ENCODE measurements at regions not wholly inside any gene's neighbourhood (a gene's known extent, or its start where the extent isn't known, plus 50 kb on each side); places are given as distances from the start of the nearest gene placed in this dataset.
"Not testable (repeated sequence)": the region's sequence is repeated elsewhere in the genome, so short reads cannot be mapped to it uniquely, and the experiment has no call there.

GRCh38 chr13:110980921-110981320 lies 66.1 kb upstream of the ANKRD10 start:
- no peaks in the 10 kb centered on the region for H3K36me3 ChIP-seq
- H3K4me1 ChIP-seq = no peaks in the 10 kb centered on the region
- no peak for DNase-seq
- TF ChIP-seq, protein P1, sequence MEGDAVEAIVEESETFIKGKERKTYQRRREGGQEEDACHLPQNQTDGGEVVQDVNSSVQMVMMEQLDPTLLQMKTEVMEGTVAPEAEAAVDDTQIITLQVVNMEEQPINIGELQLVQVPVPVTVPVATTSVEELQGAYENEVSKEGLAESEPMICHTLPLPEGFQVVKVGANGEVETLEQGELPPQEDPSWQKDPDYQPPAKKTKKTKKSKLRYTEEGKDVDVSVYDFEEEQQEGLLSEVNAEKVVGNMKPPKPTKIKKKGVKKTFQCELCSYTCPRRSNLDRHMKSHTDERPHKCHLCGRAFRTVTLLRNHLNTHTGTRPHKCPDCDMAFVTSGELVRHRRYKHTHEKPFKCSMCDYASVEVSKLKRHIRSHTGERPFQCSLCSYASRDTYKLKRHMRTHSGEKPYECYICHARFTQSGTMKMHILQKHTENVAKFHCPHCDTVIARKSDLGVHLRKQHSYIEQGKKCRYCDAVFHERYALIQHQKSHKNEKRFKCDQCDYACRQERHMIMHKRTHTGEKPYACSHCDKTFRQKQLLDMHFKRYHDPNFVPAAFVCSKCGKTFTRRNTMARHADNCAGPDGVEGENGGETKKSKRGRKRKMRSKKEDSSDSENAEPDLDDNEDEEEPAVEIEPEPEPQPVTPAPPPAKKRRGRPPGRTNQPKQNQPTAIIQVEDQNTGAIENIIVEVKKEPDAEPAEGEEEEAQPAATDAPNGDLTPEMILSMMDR (IDR thresholded peaks at IDR 0.05) = no peak
- TF ChIP-seq EP300 (IDR thresholded peaks at IDR 0.05) (no peak), POLR2AphosphoS5 (IDR thresholded peaks at IDR 0.05) (no peak), POLR2A (IDR thresholded peaks at IDR 0.05) (no peak)
- H3K4me3 ChIP-seq = no peak overlapping the region
- intact Hi-C loops (cut with DNase I) = no loop called here
- no peaks in the 10 kb centered on the region for H3K9me3 ChIP-seq
- no peaks in the 10 kb centered on the region for H3K27me3 ChIP-seq
- WGBS, 2 donors = 68 to 81% methylated on average over 3 of the region's 3 CpGs
- no peak overlapping the region for H3K27ac ChIP-seq

DNA sequence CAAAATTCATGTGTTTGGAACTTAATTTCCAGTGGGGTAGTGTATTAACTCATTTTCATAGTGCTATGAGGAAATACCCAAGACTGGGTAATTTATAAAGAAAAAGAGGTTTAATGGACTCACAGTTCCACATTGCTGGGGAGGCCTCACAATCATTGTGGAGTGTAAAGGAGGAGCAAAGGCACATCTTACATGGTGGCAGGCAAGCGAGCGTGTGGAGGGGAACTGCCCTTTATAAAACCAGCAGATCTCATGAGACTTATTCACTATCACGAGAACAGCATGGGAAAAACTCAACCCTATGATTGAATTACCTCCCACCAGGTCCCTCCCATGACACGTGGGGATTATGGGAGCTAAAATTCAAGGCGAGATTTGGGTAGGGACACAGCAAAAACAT lies 64.3 kb upstream of the ANKRD10 start:
- H3K4me3 ChIP-seq; H3K27ac ChIP-seq; DNase-seq; H3K36me3 ChIP-seq; H3K9me3 ChIP-seq; intact Hi-C loops (cut with DNase I); H3K27me3 ChIP-seq; H3K4me1 ChIP-seq: not testable (repeated sequence)
- 84 to 92% methylated on average over 5 of the region's 5 CpGs for WGBS, 2 donors

GRCh38 chr13:110978390-110978789 lies 63.5 kb upstream of the ANKRD10 start:
- no peak for TF ChIP-seq EP300 (IDR thresholded peaks at IDR 0.05)
- no peaks in the 10 kb centered on the region for H3K4me1 ChIP-seq
- intact Hi-C loops (cut with DNase I) = no loop called here
- H3K9me3 ChIP-seq = no peaks in the 10 kb centered on the region
- no peak overlapping the region for H3K27ac ChIP-seq
- no peak overlapping the region for H3K4me3 ChIP-seq
- no peaks in the 10 kb centered on the region for H3K27me3 ChIP-seq
- H3K36me3 ChIP-seq = no peaks in the 10 kb centered on the region
- no peak for DNase-seq

DNA sequence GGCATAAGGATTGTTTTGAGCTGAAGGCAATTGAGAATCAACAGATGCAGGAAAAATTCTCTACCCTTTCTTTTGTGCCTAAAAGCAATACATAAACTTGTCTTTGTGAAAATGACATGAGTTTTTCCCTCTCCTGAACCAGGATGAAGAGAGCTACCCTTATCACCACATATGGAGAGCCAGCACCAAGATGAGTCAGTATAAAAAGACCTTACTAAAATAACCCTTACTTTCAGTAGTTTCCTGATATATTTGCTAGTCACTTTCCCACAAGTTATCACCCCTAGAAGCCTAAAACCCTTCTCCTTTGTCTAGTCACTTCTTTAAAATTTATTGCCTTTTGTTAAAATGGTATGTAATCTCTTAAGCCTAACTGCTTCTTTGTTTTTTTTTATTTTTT lies 61.9 kb upstream of the ANKRD10 start:
- Histone ChIP-seq H3K27ac (no peak overlapping the region), H3K9me3 (no peaks in the 10 kb centered on the region), H3K4me1 (no peaks in the 10 kb centered on the region), H3K4me3 (no peak overlapping the region), H3K27me3 (no peaks in the 10 kb centered on the region), H3K36me3 (no peaks in the 10 kb centered on the region)
- no peak for DNase-seq
- intact Hi-C loops (cut with DNase I) = no loop called here
- no peak for TF ChIP-seq POLR2AphosphoS5 (IDR thresholded peaks at IDR 0.05)
- TF ChIP-seq, protein P1 (IDR thresholded peaks at IDR 0.05) = no peak

GRCh38 chr13:110973007-110973700 lies 58.3 kb upstream of the ANKRD10 start:
- Histone ChIP-seq H3K4me3 (no peak overlapping the region), H3K9me3 (no peaks in the 10 kb centered on the region), H3K27ac (no peak overlapping the region), H3K4me1 (no peaks in the 10 kb centered on the region), H3K27me3 (no peaks in the 10 kb centered on the region), H3K36me3 (no peaks in the 10 kb centered on the region)
- 71 to 74% methylated on average over 1 of the region's 1 CpG for WGBS, 2 donors
- no peak for DNase-seq
- intact Hi-C loops (cut with DNase I) = no loop called here
- no peak for TF ChIP-seq POLR2AphosphoS5 (IDR thresholded peaks at IDR 0.05)
- no peak for TF ChIP-seq EP300 (IDR thresholded peaks at IDR 0.05)
- TF ChIP-seq, protein P1 (IDR thresholded peaks at IDR 0.05) = no peak
- no peak for TF ChIP-seq POLR2A (IDR thresholded peaks at IDR 0.05)

DNA sequence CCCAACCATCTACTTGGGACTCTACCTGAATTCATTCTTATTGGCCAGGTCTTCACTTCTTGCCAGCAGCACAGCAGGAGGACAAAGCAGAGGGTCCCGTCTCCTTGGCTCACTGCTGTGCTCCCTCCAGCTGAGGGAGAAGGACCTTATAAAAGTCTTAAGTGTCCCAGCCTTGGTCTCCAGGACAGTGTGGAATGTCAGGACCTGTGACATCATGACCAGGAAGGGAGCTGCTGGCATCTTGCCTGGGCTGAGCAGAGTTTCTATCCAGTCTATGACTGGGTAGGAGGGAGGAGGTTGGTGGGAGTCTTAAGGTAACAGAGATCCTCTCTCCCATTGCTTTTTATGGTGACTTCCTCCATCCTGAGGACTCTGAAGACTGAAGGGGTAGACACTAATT lies 56.6 kb upstream of the ANKRD10 start:
- H3K4me3 ChIP-seq = no peak overlapping the region
- H3K9me3 ChIP-seq = peaks cover 0 to 4% (median 0%) of the 10 kb centered on the region in 4 donors
- DNase-seq = no peak
- TF ChIP-seq POLR2AphosphoS5 (IDR thresholded peaks at IDR 0.05) (no peak), POLR2A (IDR thresholded peaks at IDR 0.05) (no peak), EP300 (IDR thresholded peaks at IDR 0.05) (no peak)
- TF ChIP-seq, protein P1 (IDR thresholded peaks at IDR 0.05) = no peak
- H3K4me1 ChIP-seq = no peaks in the 10 kb centered on the region
- H3K27ac ChIP-seq = no peak overlapping the region
- intact Hi-C loops (cut with DNase I) = no loop called here
- no peaks in the 10 kb centered on the region for H3K36me3 ChIP-seq
- 85 to 87% methylated on average over 1 of the region's 1 CpG for WGBS, 2 donors
- no peaks in the 10 kb centered on the region for H3K27me3 ChIP-seq

- WGBS, 2 donors = 75 to 86% methylated on average over 4 of the region's 4 CpGs
- H3K27ac ChIP-seq; H3K27me3 ChIP-seq; H3K36me3 ChIP-seq; DNase-seq; intact Hi-C loops (cut with DNase I); H3K4me3 ChIP-seq; H3K4me1 ChIP-seq: not testable (repeated sequence)
- peaks cover 0 to 17% (median 1%) of the 10 kb centered on the region in 4 donors for H3K9me3 ChIP-seq
Measured at GRCh38 chr13:110967156-110967855, 52.4 kb upstream of the ANKRD10 start.
